ENCODE measurements at regions not wholly inside any gene's neighbourhood (a gene's known extent, or its start where the extent isn't known, plus 50 kb on each side); places are given as distances from the start of the nearest gene placed in this dataset.

- no peak overlapping the region for H3K4me3 Mint-ChIP-seq
- H3K4me1 Mint-ChIP-seq (ENCODE audit: low read depth), result no peaks in the 10 kb centered on the region
- POLR2A ChIA-PET, result no interaction called here
These were observed 347.4 kb upstream of the ADAMTS9 start for GRCh38 chr3:65035246-65035645.

DNA sequence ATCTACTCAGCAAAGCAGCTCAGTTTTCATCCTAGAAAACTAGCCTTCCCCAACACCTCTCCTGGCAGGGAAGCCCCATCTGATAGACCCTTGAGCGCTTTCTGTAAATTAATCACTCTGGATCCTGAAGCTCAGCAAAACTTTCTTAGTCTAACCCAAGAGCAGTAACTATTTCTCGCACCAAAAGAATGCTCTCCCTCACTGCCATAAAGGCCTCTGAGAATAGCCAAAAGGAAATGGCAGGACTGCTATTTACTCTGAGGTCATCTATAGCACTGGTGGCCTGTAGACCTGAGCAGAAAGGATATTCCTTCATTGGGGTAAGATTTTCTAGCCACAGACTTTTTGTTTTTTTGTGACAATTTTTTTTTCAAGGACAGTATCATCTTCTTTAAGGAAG, 345.8 kb upstream of the ADAMTS9 start:
- DNase-seq, result no peak
- Mint-ChIP-seq H3K4me1 (ENCODE audit: low read depth) (no peaks in the 10 kb centered on the region), H3K36me3 (no peaks in the 10 kb centered on the region), H3K27me3 (no peaks in the 10 kb centered on the region), H3K9me3 (peaks cover 2% of the 10 kb centered on the region), H3K27ac (no peak overlapping the region), H3K4me3 (no peak overlapping the region)
- POLR2A ChIA-PET, result no interaction called here
- CTCF ChIA-PET, result no interaction called here
- intact Hi-C loops (cut with micrococcal nuclease), result no loop called here

More at GRCh38 chr3:65035246-65035645, 347.4 kb upstream of the ADAMTS9 start:
- no peak for DNase-seq
- H3K27me3 Mint-ChIP-seq, result no peaks in the 10 kb centered on the region
- intact Hi-C loops (cut with micrococcal nuclease), result no loop called here
- H3K9me3 Mint-ChIP-seq, result peaks cover 2% of the 10 kb centered on the region
- CTCF ChIA-PET, result interaction anchor here (0.6 kb wide), 1 partner anchor 29 kb away, joined by 6 read pairs; no protein-coding TSS in a partner anchor
- no peaks in the 10 kb centered on the region for H3K36me3 Mint-ChIP-seq
- H3K27ac Mint-ChIP-seq, result no peak overlapping the region

DNA sequence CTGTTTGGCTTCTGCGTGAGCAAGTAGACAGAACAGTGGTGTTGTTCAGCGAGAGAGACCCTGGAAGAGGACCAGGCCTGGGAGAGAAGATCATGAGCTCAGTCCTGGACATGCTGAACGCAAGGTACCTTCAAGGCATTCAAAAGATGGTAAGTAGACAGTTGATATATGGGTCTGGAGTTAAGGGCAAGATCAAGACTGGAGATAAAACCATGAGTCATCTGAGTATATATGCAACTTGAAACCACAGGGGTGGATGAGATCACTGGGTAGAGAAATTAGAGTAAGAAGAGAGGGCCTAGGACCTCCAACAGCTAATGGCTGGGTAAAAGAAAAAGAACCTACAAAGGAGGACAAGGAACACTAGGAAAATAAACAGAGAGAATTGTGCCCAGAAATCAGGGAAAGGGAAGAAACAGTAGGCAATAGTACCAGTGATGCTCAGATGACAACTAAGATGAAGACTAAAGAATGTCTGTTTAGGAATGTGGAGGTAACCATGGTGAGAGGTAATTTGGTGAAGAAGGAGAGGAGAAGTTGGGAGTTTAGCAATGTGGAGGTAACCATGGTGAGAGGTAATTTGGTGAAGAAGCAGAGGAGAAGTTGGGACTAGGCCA, 343.2 kb upstream of the ADAMTS9 start:
- intact Hi-C loops (cut with micrococcal nuclease), result no loop called here
- ChIA-PET POLR2A (no interaction called here), CTCF (no interaction called here)

GRCh38 chr3:65030014-65030627, 342.3 kb upstream of the ADAMTS9 start:
- Mint-ChIP-seq H3K27me3 (no peaks in the 10 kb centered on the region), H3K4me3 (no peak overlapping the region), H3K4me1 (ENCODE audit: low read depth) (no peaks in the 10 kb centered on the region), H3K9me3 (peaks cover 9% of the 10 kb centered on the region), H3K27ac (no peak overlapping the region), H3K36me3 (no peaks in the 10 kb centered on the region)
- POLR2A ChIA-PET, result no interaction called here
- DNase-seq, result no peak
- CTCF ChIA-PET, result no interaction called here
- intact Hi-C loops (cut with micrococcal nuclease), result no loop called here

More for the DNA sequence above, 343.2 kb upstream of the ADAMTS9 start:
- H3K36me3 Mint-ChIP-seq, result no peaks in the 10 kb centered on the region
- H3K4me1 Mint-ChIP-seq (ENCODE audit: low read depth), result no peaks in the 10 kb centered on the region
- DNase-seq, result no peak
- no peak overlapping the region for H3K27ac Mint-ChIP-seq
- peaks cover 7% of the 10 kb centered on the region for H3K9me3 Mint-ChIP-seq
- no peak overlapping the region for H3K4me3 Mint-ChIP-seq
- H3K27me3 Mint-ChIP-seq, result no peaks in the 10 kb centered on the region

GRCh38 chr3:65029130-65029529, 341.3 kb upstream of the ADAMTS9 start:
- Mint-ChIP-seq H3K36me3 (no peaks in the 10 kb centered on the region), H3K9me3 (peaks cover 9% of the 10 kb centered on the region), H3K27me3 (no peaks in the 10 kb centered on the region), H3K4me3 (no peak overlapping the region), H3K4me1 (ENCODE audit: low read depth) (no peaks in the 10 kb centered on the region), H3K27ac (no peak overlapping the region)
- POLR2A ChIA-PET, result no interaction called here
- CTCF ChIA-PET, result no interaction called here
- DNase-seq, result no peak
- intact Hi-C loops (cut with micrococcal nuclease), result no loop called here

- peaks cover 9% of the 10 kb centered on the region for H3K9me3 Mint-ChIP-seq
- intact Hi-C loops (cut with micrococcal nuclease), result no loop called here
- H3K4me3 Mint-ChIP-seq, result no peak overlapping the region
- H3K4me1 Mint-ChIP-seq (ENCODE audit: low read depth), result no peaks in the 10 kb centered on the region
- POLR2A ChIA-PET, result no interaction called here
- H3K36me3 Mint-ChIP-seq, result no peaks in the 10 kb centered on the region
- no peak for DNase-seq
- no peak overlapping the region for H3K27ac Mint-ChIP-seq
- no peaks in the 10 kb centered on the region for H3K27me3 Mint-ChIP-seq
- CTCF ChIA-PET, result no interaction called here
These were observed 340.2 kb upstream of the ADAMTS9 start for GRCh38 chr3:65028024-65028423.

DNA sequence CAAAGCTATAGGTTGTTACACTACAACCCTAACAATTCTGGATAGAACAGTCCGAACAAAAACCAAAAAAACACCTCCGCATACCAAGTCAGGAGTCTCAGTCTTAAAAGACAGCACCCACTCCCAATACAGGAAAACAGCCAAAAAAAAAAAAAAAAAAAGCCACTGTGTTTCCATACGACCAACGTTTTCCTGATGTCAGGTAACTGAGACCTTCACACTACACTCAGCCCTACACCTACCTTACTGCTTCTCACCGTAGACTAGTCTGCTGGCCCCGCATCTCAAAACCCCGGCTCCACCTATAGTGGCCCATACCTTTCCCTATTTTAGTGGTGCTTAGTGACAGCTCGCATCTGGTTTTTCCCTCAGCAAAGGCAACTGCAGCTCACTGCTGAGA, 339.5 kb upstream of the ADAMTS9 start:
- ChIA-PET POLR2A (no interaction called here), CTCF (no interaction called here)
- H3K4me1 Mint-ChIP-seq (ENCODE audit: low read depth), result no peaks in the 10 kb centered on the region
- H3K9me3 Mint-ChIP-seq, result peaks cover 9% of the 10 kb centered on the region
- H3K36me3 Mint-ChIP-seq, result no peaks in the 10 kb centered on the region
- no peaks in the 10 kb centered on the region for H3K27me3 Mint-ChIP-seq
- no peak overlapping the region for H3K27ac Mint-ChIP-seq
- DNase-seq, result no peak
- intact Hi-C loops (cut with micrococcal nuclease), result no loop called here
- no peak overlapping the region for H3K4me3 Mint-ChIP-seq

- no peak overlapping the region for H3K27ac Mint-ChIP-seq
- H3K9me3 Mint-ChIP-seq, result peaks cover 9% of the 10 kb centered on the region
- no peaks in the 10 kb centered on the region for H3K27me3 Mint-ChIP-seq
- intact Hi-C loops (cut with micrococcal nuclease), result no loop called here
- no peak for DNase-seq
- H3K36me3 Mint-ChIP-seq, result no peaks in the 10 kb centered on the region
- H3K4me1 Mint-ChIP-seq (ENCODE audit: low read depth), result no peaks in the 10 kb centered on the region
- ChIA-PET POLR2A (no interaction called here), CTCF (no interaction called here)
- H3K4me3 Mint-ChIP-seq, result no peak overlapping the region
These were observed 338.4 kb upstream of the ADAMTS9 start for GRCh38 chr3:65026151-65026550.

DNA sequence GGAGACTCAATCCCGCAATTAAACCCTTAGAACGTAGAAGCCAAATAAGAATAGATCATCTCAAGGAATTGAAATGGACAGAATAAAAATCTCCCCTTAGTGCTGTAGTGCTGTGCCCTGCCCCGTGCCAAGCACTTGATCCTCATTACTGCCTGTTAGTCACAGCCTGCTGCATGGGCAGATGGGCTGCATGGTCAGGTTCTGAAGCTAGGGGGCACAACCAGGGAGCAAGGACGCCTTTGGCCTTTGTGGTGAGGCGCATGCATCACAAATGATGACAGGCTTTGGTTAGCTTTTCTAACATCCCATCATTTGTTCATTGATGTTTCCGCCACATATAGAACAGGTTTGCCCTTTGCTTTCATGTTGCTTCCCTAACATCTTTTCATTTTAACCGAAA, 336.3 kb upstream of the ADAMTS9 start:
- Mint-ChIP-seq H3K27me3 (no peaks in the 10 kb centered on the region), H3K9me3 (peaks cover 9% of the 10 kb centered on the region), H3K4me3 (no peak overlapping the region), H3K27ac (no peak overlapping the region), H3K36me3 (no peaks in the 10 kb centered on the region), H3K4me1 (ENCODE audit: low read depth) (no peaks in the 10 kb centered on the region)
- DNase-seq, result no peak
- intact Hi-C loops (cut with micrococcal nuclease), result no loop called here
- ChIA-PET POLR2A (no interaction called here), CTCF (no interaction called here)

DNA sequence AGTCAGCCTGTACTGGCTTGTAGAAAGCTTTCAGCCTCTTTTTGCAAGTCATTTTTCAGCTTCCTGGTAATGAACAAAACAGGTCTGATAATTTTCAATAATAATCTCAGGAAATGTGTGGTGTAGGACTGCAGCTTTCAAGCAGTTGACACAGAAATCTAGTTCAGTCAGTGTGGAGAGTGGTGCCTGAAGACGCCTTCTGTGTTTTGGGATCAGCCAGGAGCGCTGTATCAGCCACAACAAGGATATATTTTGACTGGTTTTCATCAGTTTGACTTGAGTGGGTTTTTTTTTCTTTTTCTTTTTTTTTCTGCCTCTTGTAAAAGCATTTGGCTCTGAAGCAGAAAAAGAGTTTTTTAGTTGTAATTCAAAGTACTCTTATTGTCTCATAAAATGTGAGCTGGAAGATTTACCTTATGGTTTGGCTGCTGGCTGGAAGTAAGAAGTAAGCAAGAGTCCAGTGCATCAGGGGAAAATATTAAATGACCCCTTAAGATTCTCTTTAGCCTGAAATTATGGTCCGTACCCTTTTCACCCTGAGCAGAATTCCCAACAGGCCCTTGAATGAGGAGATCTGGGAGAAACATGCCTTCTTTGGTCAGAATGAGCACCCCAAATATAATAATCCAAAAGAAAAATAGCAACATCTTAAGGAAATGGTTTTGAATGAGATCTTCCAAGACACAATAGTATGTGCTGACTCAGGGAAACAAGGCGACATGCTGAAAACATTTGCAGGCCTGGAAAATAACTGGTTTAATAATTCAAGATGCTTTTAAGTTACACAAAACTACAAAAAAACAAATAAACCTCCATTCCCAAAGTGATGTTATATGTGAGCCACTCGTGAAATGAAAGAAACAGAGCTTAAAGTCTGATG, 332.7 kb upstream of the ADAMTS9 start:
- ChIA-PET CTCF (no interaction called here), POLR2A (no interaction called here)
- Mint-ChIP-seq H3K27ac (no peak overlapping the region), H3K9me3 (no peaks in the 10 kb centered on the region), H3K4me3 (no peak overlapping the region), H3K4me1 (ENCODE audit: low read depth) (no peaks in the 10 kb centered on the region), H3K27me3 (no peaks in the 10 kb centered on the region), H3K36me3 (no peaks in the 10 kb centered on the region)
- DNase-seq, result no peak
- intact Hi-C loops (cut with micrococcal nuclease), result no loop called here

DNA sequence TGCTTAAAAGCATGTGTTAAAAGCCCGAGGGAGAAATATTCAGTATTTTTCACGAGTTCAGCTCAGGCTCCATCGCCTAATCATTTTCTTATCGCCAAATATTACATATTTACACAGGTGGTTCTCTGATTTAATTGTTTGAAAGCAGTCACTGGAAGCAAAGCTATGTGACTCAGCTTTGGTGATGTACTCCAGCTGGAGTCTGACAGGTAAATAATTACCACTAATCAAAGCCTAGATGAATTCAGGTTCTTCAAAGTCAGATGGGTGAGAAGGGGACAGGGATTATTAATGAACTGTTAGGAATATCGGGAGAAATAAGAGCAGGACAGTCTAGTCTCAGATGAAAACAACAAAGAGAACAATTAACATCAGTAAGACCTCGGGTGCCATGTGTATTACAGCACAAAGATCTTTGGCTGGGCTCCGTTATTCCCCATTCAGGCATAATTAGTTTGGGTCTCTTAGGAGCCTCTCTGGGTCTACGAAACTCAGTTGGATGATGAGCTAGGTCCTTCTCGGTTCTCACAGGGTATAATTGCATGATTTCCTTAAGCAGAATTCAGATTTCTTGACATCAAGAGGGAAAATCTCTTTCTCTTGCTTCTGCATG, 331.7 kb upstream of the ADAMTS9 start:
- CTCF ChIA-PET, result no interaction called here

DNA sequence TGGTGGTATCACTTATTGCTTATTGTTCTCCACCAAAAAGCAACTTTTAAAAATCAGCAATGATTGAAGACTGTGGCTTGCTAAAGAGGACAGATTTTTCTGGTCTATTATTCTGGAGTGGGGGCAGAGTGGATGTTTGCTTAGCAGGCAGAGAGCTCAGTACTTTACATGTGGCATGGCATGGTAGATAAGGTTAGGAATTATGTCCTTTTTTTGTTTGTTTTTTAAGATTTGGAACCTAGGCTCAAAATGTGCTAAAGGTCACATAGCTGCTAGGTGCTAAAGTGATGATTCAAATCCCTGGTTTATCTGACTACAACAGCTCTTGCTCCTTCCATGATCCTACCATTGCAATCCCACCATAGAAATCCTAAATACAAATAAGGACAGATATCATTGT, 331.0 kb upstream of the ADAMTS9 start:
- Mint-ChIP-seq H3K9me3 (no peaks in the 10 kb centered on the region), H3K4me3 (no peak overlapping the region), H3K27ac (no peak overlapping the region), H3K36me3 (no peaks in the 10 kb centered on the region), H3K27me3 (no peaks in the 10 kb centered on the region), H3K4me1 (ENCODE audit: low read depth) (no peaks in the 10 kb centered on the region)
- CTCF ChIA-PET, result no interaction called here
- no peak for DNase-seq
- intact Hi-C loops (cut with micrococcal nuclease), result no loop called here
- POLR2A ChIA-PET, result no interaction called here

More for the DNA sequence above, 331.7 kb upstream of the ADAMTS9 start:
- Mint-ChIP-seq H3K27ac (no peak overlapping the region), H3K27me3 (no peaks in the 10 kb centered on the region), H3K9me3 (no peaks in the 10 kb centered on the region), H3K36me3 (no peaks in the 10 kb centered on the region), H3K4me3 (no peak overlapping the region), H3K4me1 (ENCODE audit: low read depth) (no peaks in the 10 kb centered on the region)
- intact Hi-C loops (cut with micrococcal nuclease), result no loop called here
- no peak for DNase-seq
- POLR2A ChIA-PET, result no interaction called here

Data from activated CD4-positive, alpha-beta memory T cell treated with anti-CD3 and anti-CD28 coated beads for 36 hours (primary cell).